OCI-LY3 (cell line): ENCODE measurements at regions not wholly inside any gene's neighbourhood (a gene's known extent, or its start where the extent isn't known, plus 50 kb on each side); places are given as distances from the start of the nearest gene placed in this dataset.

Experiments used
- CTCF ChIP-seq: fragments of 200-600, 300-600 bp; sonication (generic); IDR thresholded peaks from 2 replicates; pipeline ENCODE4 v1.5.1; 2014; ENCODE audit warnings: antibody characterized with exemption, low read length, low read depth
- EZH2phosphoT487 ChIP-seq: fragments of 200-600 bp; shearing (Covaris generic); IDR thresholded peaks from 2 replicates; pipeline ENCODE4 v1.6.1; 2018; ENCODE audit warnings: antibody characterized with exemption, mixed run types, low read depth

GRCh38 chr7:16293669-16294425 is 127.5 kb downstream of the CRPPA start:
- no peak for TF ChIP-seq CTCF
- TF ChIP-seq EZH2phosphoT487: no peak
